ENCODE measurements at regions not wholly inside any gene's neighbourhood (a gene's known extent, or its start where the extent isn't known, plus 50 kb on each side); places are given as distances from the start of the nearest gene placed in this dataset.
A peak's percentile ranks its signal among the peaks of the same experiment; 100 is the strongest.

- Histone ChIP-seq H2AFZ (ENCODE audit: low read length) (no peak overlapping the region), H3K79me2 (ENCODE audit: insufficient read depth, low read length) (no peaks in the 10 kb centered on the region), H3K4me2 (ENCODE audit: insufficient read depth, low read length) (no peak overlapping the region), H3K36me3 (ENCODE audit: insufficient read depth, low read length) (no peaks in the 10 kb centered on the region), H3K9me3 (ENCODE audit: low read depth, low read length) (no peaks in the 10 kb centered on the region), H3K27ac (ENCODE audit: low read depth, low read length) (no peak overlapping the region), H3K4me1 (ENCODE audit: insufficient read depth, low read length) (peaks cover 19% of the 10 kb centered on the region), H3K4me3 (ENCODE audit: insufficient read depth, low read length) (no peak overlapping the region), H4K20me1 (ENCODE audit: insufficient read depth, low read length) (no peaks in the 10 kb centered on the region), H3K27me3 (ENCODE audit: insufficient read depth, low read length) (peaks cover 16% of the 10 kb centered on the region)
- no peak for TF ChIP-seq CTCF (IDR thresholded peaks at IDR 0.05; ENCODE audit: extremely low read depth, low read depth, low read length)
- no peak for DNase-seq (ENCODE audit: insufficient read length, low spot score, missing footprints)
Observed at GRCh38 chr18:49731860-49732311, 81.4 kb downstream of the ACAA2 start.

- Histone ChIP-seq H3K79me2 (ENCODE audit: insufficient read depth, low read length) (no peaks in the 10 kb centered on the region), H4K20me1 (ENCODE audit: insufficient read depth, low read length) (no peaks in the 10 kb centered on the region), H3K4me2 (ENCODE audit: insufficient read depth, low read length) (no peak overlapping the region), H3K4me1 (ENCODE audit: insufficient read depth, low read length) (peaks cover 24% of the 10 kb centered on the region), H3K27me3 (ENCODE audit: insufficient read depth, low read length) (peaks cover 11% of the 10 kb centered on the region), H3K9me3 (ENCODE audit: low read depth, low read length) (no peaks in the 10 kb centered on the region), H3K4me3 (ENCODE audit: insufficient read depth, low read length) (no peak overlapping the region), H3K27ac (ENCODE audit: low read depth, low read length) (no peak overlapping the region), H2AFZ (ENCODE audit: low read length) (no peak overlapping the region), H3K36me3 (ENCODE audit: insufficient read depth, low read length) (no peaks in the 10 kb centered on the region)
- no peak for DNase-seq (ENCODE audit: insufficient read length, low spot score, missing footprints)
- TF ChIP-seq CTCF (IDR thresholded peaks at IDR 0.05; ENCODE audit: extremely low read depth, low read depth, low read length), result no peak
Observed at GRCh38 chr18:49731421-49731841, 81.9 kb downstream of the ACAA2 start.

GRCh38 chr18:49730951-49731391 lies 82.4 kb downstream of the ACAA2 start:
- H3K36me3 ChIP-seq (ENCODE audit: insufficient read depth, low read length), result no peaks in the 10 kb centered on the region
- no peak for TF ChIP-seq CTCF (IDR thresholded peaks at IDR 0.05; ENCODE audit: extremely low read depth, low read depth, low read length)
- H3K4me3 ChIP-seq (ENCODE audit: insufficient read depth, low read length), result no peak overlapping the region
- peaks cover 7% of the 10 kb centered on the region for H3K27me3 ChIP-seq (ENCODE audit: insufficient read depth, low read length)
- no peaks in the 10 kb centered on the region for H3K79me2 ChIP-seq (ENCODE audit: insufficient read depth, low read length)
- peaks cover 27% of the 10 kb centered on the region for H3K4me1 ChIP-seq (ENCODE audit: insufficient read depth, low read length)
- no peaks in the 10 kb centered on the region for H3K9me3 ChIP-seq (ENCODE audit: low read depth, low read length)
- no peak for DNase-seq (ENCODE audit: insufficient read length, low spot score, missing footprints)
- H3K27ac ChIP-seq (ENCODE audit: low read depth, low read length), result no peak overlapping the region
- H2AFZ ChIP-seq (ENCODE audit: low read length), result no peak overlapping the region
- H4K20me1 ChIP-seq (ENCODE audit: insufficient read depth, low read length), result no peaks in the 10 kb centered on the region
- no peak overlapping the region for H3K4me2 ChIP-seq (ENCODE audit: insufficient read depth, low read length)

- no peaks in the 10 kb centered on the region for H3K36me3 ChIP-seq (ENCODE audit: insufficient read depth, low read length)
- H3K9me3 ChIP-seq (ENCODE audit: low read depth, low read length), result no peaks in the 10 kb centered on the region
- no peaks in the 10 kb centered on the region for H3K79me2 ChIP-seq (ENCODE audit: insufficient read depth, low read length)
- H4K20me1 ChIP-seq (ENCODE audit: insufficient read depth, low read length), result no peaks in the 10 kb centered on the region
- peak; percentile 64 for DNase-seq (ENCODE audit: insufficient read length, low spot score, missing footprints)
- H2AFZ ChIP-seq (ENCODE audit: low read length), result no peak overlapping the region
- H3K27me3 ChIP-seq (ENCODE audit: insufficient read depth, low read length), result no peaks in the 10 kb centered on the region
- H3K4me1 ChIP-seq (ENCODE audit: insufficient read depth, low read length), result peaks cover 31% of the 10 kb centered on the region
- H3K27ac ChIP-seq (ENCODE audit: low read depth, low read length), result no peak overlapping the region
- TF ChIP-seq CTCF (IDR thresholded peaks at IDR 0.05; ENCODE audit: extremely low read depth, low read depth, low read length), result peak; percentile 84
- H3K4me3 ChIP-seq (ENCODE audit: insufficient read depth, low read length), result no peak overlapping the region
- no peak overlapping the region for H3K4me2 ChIP-seq (ENCODE audit: insufficient read depth, low read length)
Observed at GRCh38 chr18:49728542-49728941, 84.8 kb downstream of the ACAA2 start.
